ENCODE measurements at regions not wholly inside any gene's neighbourhood (a gene's known extent, or its start where the extent isn't known, plus 50 kb on each side); places are given as distances from the start of the nearest gene placed in this dataset.

- TF ChIP-seq CHD2 (IDR thresholded peaks at IDR 0.05; ENCODE audit: low read length, partially characterized antibody) (no peak), JUN (IDR thresholded peaks at IDR 0.05) (no peak)
- TF ChIP-seq, protein P1, sequence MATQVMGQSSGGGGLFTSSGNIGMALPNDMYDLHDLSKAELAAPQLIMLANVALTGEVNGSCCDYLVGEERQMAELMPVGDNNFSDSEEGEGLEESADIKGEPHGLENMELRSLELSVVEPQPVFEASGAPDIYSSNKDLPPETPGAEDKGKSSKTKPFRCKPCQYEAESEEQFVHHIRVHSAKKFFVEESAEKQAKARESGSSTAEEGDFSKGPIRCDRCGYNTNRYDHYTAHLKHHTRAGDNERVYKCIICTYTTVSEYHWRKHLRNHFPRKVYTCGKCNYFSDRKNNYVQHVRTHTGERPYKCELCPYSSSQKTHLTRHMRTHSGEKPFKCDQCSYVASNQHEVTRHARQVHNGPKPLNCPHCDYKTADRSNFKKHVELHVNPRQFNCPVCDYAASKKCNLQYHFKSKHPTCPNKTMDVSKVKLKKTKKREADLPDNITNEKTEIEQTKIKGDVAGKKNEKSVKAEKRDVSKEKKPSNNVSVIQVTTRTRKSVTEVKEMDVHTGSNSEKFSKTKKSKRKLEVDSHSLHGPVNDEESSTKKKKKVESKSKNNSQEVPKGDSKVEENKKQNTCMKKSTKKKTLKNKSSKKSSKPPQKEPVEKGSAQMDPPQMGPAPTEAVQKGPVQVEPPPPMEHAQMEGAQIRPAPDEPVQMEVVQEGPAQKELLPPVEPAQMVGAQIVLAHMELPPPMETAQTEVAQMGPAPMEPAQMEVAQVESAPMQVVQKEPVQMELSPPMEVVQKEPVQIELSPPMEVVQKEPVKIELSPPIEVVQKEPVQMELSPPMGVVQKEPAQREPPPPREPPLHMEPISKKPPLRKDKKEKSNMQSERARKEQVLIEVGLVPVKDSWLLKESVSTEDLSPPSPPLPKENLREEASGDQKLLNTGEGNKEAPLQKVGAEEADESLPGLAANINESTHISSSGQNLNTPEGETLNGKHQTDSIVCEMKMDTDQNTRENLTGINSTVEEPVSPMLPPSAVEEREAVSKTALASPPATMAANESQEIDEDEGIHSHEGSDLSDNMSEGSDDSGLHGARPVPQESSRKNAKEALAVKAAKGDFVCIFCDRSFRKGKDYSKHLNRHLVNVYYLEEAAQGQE (IDR thresholded peaks at IDR 0.05) = no peak
These were observed 976.1 kb upstream of the MAP3K7 start for GRCh38 chr6:91562955-91563354.
